ENCODE measurements at regions not wholly inside any gene's neighbourhood (a gene's known extent, or its start where the extent isn't known, plus 50 kb on each side); places are given as distances from the start of the nearest gene placed in this dataset.
"Not testable (repeated sequence)": the region's sequence is repeated elsewhere in the genome, so short reads cannot be mapped to it uniquely, and the experiment has no call there.

DNA sequence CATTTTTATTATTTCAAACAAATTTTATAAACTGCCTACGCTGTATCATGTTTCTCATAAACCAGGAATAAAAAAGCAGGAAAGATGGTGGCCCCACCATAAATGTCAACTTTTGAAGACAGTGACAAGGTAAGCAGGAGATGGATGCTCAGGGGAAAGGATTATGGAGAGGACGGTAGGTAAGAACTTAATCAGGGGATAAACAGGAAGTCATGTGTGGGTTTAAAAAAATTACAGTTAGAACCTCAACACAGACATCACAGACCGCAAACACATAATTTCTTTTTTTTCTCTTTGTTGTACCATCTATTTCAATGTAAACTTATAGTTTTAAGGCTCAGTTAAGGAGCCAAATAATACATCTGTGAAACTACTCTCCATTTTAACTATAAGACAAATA, 575.2 kb upstream of the SLC8A1 start:
- no peak overlapping the region for H3K4me3 ChIP-seq (ENCODE audit: low read depth, low read length)
- TF ChIP-seq, protein P1, sequence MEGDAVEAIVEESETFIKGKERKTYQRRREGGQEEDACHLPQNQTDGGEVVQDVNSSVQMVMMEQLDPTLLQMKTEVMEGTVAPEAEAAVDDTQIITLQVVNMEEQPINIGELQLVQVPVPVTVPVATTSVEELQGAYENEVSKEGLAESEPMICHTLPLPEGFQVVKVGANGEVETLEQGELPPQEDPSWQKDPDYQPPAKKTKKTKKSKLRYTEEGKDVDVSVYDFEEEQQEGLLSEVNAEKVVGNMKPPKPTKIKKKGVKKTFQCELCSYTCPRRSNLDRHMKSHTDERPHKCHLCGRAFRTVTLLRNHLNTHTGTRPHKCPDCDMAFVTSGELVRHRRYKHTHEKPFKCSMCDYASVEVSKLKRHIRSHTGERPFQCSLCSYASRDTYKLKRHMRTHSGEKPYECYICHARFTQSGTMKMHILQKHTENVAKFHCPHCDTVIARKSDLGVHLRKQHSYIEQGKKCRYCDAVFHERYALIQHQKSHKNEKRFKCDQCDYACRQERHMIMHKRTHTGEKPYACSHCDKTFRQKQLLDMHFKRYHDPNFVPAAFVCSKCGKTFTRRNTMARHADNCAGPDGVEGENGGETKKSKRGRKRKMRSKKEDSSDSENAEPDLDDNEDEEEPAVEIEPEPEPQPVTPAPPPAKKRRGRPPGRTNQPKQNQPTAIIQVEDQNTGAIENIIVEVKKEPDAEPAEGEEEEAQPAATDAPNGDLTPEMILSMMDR (IDR thresholded peaks at IDR 0.05; ENCODE audit: insufficient read depth, low read depth, low read length, missing control alignments), result no peak

DNA sequence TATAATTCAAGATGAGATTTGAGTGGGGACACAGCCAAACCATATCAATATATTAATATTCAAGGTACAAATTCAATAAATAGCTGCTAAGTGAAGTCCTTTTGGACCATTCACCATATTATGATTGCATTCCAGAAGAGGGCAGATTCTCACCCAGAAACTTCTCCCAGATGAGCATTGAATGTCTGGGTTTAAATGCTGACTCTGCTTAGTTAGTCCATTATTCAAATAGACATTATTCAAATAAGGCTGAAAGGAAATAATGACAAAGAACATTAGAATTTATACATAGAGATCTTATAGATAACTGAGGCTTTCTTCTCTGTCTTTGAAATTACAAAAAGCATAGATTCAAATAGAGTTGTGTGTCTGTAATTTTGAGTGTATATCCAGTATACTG, 579.4 kb upstream of the SLC8A1 start:
- TF ChIP-seq, protein P1 (IDR thresholded peaks at IDR 0.05; ENCODE audit: insufficient read depth, low read depth, low read length, missing control alignments), result no peak
- H3K4me3 ChIP-seq (ENCODE audit: low read depth, low read length), result no peak overlapping the region
- DNase-seq (ENCODE audit: low read depth), result no peak

More for the DNA sequence above, 575.2 kb upstream of the SLC8A1 start:
- no peak for DNase-seq (ENCODE audit: low read depth)

DNA sequence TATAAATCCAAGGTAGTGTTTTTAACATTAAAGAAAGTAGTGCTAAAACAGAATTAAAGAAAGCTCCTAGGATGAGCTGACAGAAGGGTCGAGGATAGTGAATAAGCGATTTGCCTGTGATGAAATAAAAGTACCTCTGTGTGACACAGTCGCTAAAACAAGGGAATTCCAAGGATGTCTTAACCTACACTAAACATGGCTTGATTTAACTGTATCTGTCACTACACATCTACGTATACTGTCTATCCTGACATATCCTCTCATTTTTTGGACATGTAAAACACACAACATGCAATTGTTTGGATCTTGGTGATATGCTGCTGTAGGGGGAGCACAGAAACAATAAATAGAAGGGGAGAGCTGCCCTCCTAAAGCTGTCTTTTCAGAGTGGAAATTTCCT, 580.8 kb upstream of the SLC8A1 start:
- no peak for DNase-seq (ENCODE audit: low read depth)
- TF ChIP-seq, protein P1 (IDR thresholded peaks at IDR 0.05; ENCODE audit: insufficient read depth, low read depth, low read length, missing control alignments), result no peak
- H3K4me3 ChIP-seq (ENCODE audit: low read depth, low read length), result no peak overlapping the region

DNA sequence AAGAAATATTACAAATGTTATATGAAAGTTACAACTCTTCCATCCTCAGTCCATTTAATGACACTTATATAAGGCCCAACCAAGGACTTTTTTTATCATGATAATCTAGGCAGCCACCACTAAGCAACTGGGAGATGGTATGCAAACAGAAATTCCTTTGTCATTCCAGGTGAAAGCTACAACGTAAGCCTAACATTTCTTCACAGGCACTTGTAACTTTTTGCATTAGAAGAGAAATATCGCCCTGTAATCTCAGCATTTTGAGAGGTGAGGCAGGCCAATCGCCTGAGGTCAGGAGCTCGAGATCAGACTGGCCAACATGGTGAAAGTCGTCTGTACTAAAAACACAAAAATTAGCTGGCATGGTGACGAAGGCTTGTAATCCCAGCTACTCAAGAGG, 581.2 kb upstream of the SLC8A1 start:
- TF ChIP-seq, protein P1 (IDR thresholded peaks at IDR 0.05; ENCODE audit: insufficient read depth, low read depth, low read length, missing control alignments), result no peak
- no peak for DNase-seq (ENCODE audit: low read depth)
- no peak overlapping the region for H3K4me3 ChIP-seq (ENCODE audit: low read depth, low read length)

DNA sequence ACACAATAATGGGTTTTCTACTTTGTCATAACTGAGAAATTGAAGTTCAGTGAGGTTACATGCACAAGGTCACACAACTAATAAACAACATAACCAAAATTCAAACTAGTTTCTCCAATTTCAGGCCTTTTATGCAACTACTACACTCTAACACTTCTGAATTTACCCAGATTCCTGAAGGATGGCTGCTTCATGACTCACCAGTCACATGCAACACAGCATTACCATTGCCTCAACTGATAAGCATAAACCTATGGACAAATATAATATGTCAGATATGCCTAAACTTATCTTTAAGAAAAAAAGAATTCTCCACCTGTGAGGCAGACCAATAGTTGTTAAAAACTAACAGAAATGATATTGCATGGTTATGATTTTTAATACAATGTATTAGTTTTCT, 586.5 kb upstream of the SLC8A1 start:
- TF ChIP-seq, protein P1 (IDR thresholded peaks at IDR 0.05; ENCODE audit: insufficient read depth, low read depth, low read length, missing control alignments), result no peak
- no peak overlapping the region for H3K4me3 ChIP-seq (ENCODE audit: low read depth, low read length)
- no peak for DNase-seq (ENCODE audit: low read depth)

DNA sequence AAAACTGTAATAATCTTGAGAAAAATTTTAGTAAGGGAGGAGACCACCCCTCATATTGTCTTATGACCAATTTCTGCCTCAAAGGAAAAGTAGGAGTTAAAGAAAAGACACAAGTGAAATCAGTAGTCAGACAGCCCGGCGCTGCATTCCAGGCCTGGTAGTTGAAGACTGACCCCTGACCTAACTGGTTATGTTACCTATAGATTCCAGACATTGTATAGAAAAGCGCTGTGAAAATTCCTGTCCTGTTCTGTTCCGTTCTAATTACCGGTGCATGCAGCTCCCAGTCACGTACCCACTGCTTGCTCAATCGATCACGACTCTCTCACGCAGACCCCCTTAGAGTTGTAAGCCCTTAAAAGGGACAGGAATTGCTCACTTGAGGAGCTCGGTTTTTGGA, 587.9 kb upstream of the SLC8A1 start:
- H3K4me3 ChIP-seq (ENCODE audit: low read depth, low read length); DNase-seq (ENCODE audit: low read depth): not testable (repeated sequence)

DNA sequence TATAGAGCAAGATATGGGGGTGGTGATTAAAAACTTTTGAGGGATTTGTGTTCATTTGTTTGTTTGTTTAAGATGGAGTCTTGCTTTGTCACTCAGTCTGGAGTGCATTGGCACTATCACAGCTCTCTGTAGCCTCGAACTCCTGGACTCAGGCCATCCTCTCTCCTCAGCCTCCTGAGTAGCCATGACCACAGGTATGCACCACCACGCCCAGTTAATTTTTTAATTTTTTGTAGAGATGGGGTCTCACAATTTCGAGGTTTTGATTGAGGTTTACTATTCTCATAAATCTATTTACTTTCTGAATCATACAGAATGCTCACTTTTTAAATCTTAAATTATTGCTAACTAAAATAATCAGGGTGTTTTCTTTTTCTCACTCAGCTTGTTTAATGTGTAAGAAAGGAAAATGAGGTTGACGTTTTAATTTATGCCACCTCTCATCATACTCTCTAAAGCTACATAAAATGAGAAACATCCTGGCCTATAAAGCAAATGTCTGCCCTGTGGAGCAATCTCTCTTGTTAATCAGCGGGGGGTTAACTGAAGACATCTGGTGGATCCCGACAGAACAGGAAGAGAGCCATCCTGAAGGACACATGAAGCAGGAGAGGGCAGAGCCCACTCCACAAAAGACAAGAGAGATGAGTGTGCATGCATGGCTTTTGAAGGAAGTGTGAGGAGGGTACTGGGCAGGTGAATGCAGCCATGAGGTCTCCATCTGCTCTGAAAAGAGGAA, 589.1 kb upstream of the SLC8A1 start:
- no peak overlapping the region for H3K4me3 ChIP-seq (ENCODE audit: low read depth, low read length)
- no peak for DNase-seq (ENCODE audit: low read depth)
- TF ChIP-seq, protein P1 (IDR thresholded peaks at IDR 0.05; ENCODE audit: insufficient read depth, low read depth, low read length, missing control alignments), result no peak

Data from GM12865 (cell line).